ENCODE measurements at regions not wholly inside any gene's neighbourhood (a gene's known extent, or its start where the extent isn't known, plus 50 kb on each side); places are given as distances from the start of the nearest gene placed in this dataset.

DNA sequence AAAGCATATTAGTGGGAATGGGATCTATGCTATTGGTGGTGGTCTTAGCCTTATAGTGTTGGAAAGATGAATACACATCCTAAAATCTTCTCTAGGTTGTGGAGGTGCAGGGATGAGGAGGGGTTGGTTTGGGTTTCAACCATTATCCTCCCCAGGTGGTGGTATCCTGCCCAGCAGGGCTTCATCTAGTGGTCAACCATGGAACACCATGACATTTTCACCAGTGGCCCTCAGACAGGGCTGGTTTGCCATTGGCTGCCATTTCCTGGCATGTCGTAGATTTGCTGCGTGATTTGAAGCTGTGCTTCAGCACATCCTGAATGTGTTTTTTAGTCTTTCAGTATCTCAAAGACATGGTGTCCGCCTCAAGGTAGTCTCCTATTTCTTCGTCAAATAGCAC, 391.2 kb upstream of the HNRNPA3 start:
- Histone ChIP-seq H3K4me3 (ENCODE audit: insufficient read depth, low read depth, low read length) (no peak overlapping the region), H3K4me1 (ENCODE audit: control insufficient read depth, insufficient read depth, low read length) (no peaks in the 10 kb centered on the region), H3K36me3 (ENCODE audit: control insufficient read depth, insufficient read depth, low read length) (no peaks in the 10 kb centered on the region), H3K9me3 (ENCODE audit: control insufficient read depth, low read length) (no peaks in the 10 kb centered on the region), H3K27me3 (ENCODE audit: control insufficient read depth, insufficient read depth, low read length, poor library complexity, severe bottlenecking) (no peaks in the 10 kb centered on the region), H3K27ac (ENCODE audit: insufficient read depth, low read depth, low read length, poor library complexity, severe bottlenecking) (no peak overlapping the region)
- WGBS, 2 experiments, result 83 to 84% methylated on average over 4 of the region's 4 CpGs

DNA sequence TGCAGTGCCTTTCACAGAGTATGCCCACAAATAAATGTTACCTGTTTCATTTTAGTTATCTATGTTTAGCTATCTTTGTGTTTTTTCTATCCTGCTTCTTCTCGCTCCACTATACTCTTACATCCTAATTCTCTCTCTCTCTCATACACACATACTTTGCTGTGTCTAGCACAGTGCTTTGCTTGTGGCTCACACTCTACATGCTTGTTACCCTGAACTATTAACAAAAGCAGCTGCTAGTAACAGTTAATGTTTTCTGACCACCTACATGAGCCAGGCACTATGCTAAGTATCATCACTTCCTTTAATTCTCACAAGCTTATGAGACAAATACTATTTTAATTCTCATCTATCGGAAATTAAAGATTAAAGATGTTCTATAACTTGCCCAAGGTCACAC, 390.5 kb upstream of the HNRNPA3 start:
- no peak overlapping the region for H3K27ac ChIP-seq (ENCODE audit: insufficient read depth, low read depth, low read length, poor library complexity, severe bottlenecking)
- H3K4me3 ChIP-seq (ENCODE audit: insufficient read depth, low read depth, low read length), result no peak overlapping the region
- H3K27me3 ChIP-seq (ENCODE audit: control insufficient read depth, insufficient read depth, low read length, poor library complexity, severe bottlenecking), result no peaks in the 10 kb centered on the region
- H3K36me3 ChIP-seq (ENCODE audit: control insufficient read depth, insufficient read depth, low read length), result no peaks in the 10 kb centered on the region
- H3K4me1 ChIP-seq (ENCODE audit: control insufficient read depth, insufficient read depth, low read length), result no peaks in the 10 kb centered on the region
- WGBS, 2 experiments, result 69 to 83% methylated on average over 2 of the region's 2 CpGs
- no peaks in the 10 kb centered on the region for H3K9me3 ChIP-seq (ENCODE audit: control insufficient read depth, low read length)

DNA sequence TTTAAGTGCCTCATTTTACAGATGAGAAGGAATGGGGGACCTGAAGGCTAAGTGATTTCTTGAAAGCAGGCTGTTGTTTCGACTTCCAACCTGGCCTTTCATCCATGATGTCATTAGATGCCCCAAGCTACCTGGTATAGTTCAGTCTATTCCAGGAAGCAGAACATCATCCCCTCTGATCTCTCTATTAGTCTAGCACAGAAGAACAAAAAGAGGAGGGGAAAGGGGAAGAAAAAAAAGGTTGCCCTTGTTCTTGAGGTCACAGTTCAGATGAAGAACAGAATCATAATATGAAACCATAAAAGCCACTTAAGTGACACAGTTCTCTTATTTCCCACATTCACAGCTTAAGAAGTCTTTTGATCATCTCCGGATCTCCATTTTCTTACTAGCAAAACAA, 386.2 kb upstream of the HNRNPA3 start:
- 90 to 96% methylated on average over 2 of the region's 2 CpGs for WGBS, 2 experiments
- Histone ChIP-seq H3K4me3 (ENCODE audit: insufficient read depth, low read depth, low read length) (no peak overlapping the region), H3K9me3 (ENCODE audit: control insufficient read depth, low read length) (no peaks in the 10 kb centered on the region), H3K27me3 (ENCODE audit: control insufficient read depth, insufficient read depth, low read length, poor library complexity, severe bottlenecking) (no peaks in the 10 kb centered on the region), H3K4me1 (ENCODE audit: control insufficient read depth, insufficient read depth, low read length) (no peaks in the 10 kb centered on the region), H3K36me3 (ENCODE audit: control insufficient read depth, insufficient read depth, low read length) (no peaks in the 10 kb centered on the region), H3K27ac (ENCODE audit: insufficient read depth, low read depth, low read length, poor library complexity, severe bottlenecking) (no peak overlapping the region)

DNA sequence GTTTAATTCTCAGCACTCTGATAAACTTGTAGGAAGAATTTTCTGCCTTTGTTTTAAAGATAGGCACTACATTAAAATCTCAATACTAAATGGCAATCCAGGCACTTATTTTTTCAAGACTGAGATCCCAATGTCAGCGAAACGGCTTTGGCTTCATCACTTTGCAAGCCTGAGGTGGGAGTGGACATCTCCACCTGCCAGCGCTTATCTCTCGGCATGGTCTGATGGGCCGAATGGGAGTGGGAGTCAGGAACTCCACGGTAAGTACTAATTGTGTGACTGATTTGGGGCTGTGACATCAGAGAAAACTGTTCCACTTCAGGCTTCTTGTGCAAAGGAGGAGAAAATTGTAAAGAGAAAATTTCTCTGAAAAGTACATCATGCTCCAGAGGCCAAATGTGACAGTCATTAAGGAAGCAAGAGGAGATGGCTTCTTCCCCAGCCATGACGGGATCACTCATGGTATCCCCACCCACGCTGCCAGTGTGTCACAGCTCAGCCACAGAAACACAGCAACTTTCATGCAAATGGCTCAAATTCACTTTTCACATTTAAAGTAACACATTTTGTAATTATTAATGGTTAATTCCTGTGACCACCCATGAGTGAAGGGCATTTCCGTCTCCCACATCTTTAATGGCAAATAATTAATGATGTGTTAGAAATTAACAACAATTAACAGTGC, 385.5 kb upstream of the HNRNPA3 start:
- Histone ChIP-seq H3K27ac (ENCODE audit: insufficient read depth, low read depth, low read length, poor library complexity, severe bottlenecking) (no peak overlapping the region), H3K9me3 (ENCODE audit: control insufficient read depth, low read length) (no peaks in the 10 kb centered on the region), H3K27me3 (ENCODE audit: control insufficient read depth, insufficient read depth, low read length, poor library complexity, severe bottlenecking) (no peaks in the 10 kb centered on the region), H3K36me3 (ENCODE audit: control insufficient read depth, insufficient read depth, low read length) (no peaks in the 10 kb centered on the region), H3K4me1 (ENCODE audit: control insufficient read depth, insufficient read depth, low read length) (no peaks in the 10 kb centered on the region), H3K4me3 (ENCODE audit: insufficient read depth, low read depth, low read length) (no peak overlapping the region)
- 95 to 97% methylated on average over 8 of the region's 9 CpGs for WGBS, 2 experiments

DNA sequence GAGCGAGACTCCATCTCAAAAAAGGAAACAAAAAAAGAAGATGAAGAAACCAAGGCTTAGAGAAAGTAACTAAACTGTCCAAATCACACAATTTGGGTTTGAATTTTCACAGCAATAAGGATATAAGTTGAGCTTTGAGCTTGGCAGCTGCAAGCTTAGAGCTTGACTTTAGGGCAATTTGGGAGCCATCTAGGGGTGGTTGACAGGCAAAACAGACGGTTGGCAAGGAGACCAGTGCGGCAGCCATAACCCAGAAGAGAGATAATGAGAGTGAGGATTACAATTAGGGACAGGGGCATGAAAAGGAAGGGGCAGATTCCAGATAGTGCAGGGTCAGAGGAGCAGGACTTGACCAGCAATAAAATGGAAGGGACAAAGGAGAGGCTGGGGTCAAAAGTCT, 382.2 kb upstream of the HNRNPA3 start:
- H3K36me3 ChIP-seq (ENCODE audit: control insufficient read depth, insufficient read depth, low read length), result no peaks in the 10 kb centered on the region
- no peak overlapping the region for H3K4me3 ChIP-seq (ENCODE audit: insufficient read depth, low read depth, low read length)
- H3K9me3 ChIP-seq (ENCODE audit: control insufficient read depth, low read length), result no peaks in the 10 kb centered on the region
- H3K27ac ChIP-seq (ENCODE audit: insufficient read depth, low read depth, low read length, poor library complexity, severe bottlenecking), result no peak overlapping the region
- H3K27me3 ChIP-seq (ENCODE audit: control insufficient read depth, insufficient read depth, low read length, poor library complexity, severe bottlenecking), result no peaks in the 10 kb centered on the region
- H3K4me1 ChIP-seq (ENCODE audit: control insufficient read depth, insufficient read depth, low read length), result no peaks in the 10 kb centered on the region
- 55 to 63% methylated on average over 3 of the region's 3 CpGs for WGBS, 2 experiments

DNA sequence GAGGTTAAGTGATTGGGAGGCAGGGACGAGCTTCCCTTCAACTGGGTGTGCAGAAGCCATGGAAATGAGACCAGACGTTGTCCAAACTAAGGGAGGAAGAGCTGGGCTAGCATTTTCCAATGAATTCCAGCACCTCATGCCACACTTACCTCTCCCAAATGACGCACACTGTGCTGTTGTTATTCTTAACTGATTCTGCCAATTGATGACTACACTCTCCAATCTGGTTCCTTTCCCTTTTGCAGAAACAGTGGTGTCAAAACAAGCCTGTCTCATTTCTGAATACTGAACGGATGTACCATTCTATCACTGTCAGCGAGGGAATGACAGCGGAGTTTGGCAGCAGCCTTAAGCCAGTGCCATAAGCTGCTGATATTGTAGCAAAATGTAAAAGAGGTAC, 380.5 kb upstream of the HNRNPA3 start:
- no peak overlapping the region for H3K4me3 ChIP-seq (ENCODE audit: insufficient read depth, low read depth, low read length)
- H3K36me3 ChIP-seq (ENCODE audit: control insufficient read depth, insufficient read depth, low read length), result no peaks in the 10 kb centered on the region
- 94 to 95% methylated on average over 6 of the region's 6 CpGs for WGBS, 2 experiments
- no peaks in the 10 kb centered on the region for H3K9me3 ChIP-seq (ENCODE audit: control insufficient read depth, low read length)
- H3K27me3 ChIP-seq (ENCODE audit: control insufficient read depth, insufficient read depth, low read length, poor library complexity, severe bottlenecking), result no peaks in the 10 kb centered on the region
- H3K27ac ChIP-seq (ENCODE audit: insufficient read depth, low read depth, low read length, poor library complexity, severe bottlenecking), result no peak overlapping the region
- H3K4me1 ChIP-seq (ENCODE audit: control insufficient read depth, insufficient read depth, low read length), result no peaks in the 10 kb centered on the region

DNA sequence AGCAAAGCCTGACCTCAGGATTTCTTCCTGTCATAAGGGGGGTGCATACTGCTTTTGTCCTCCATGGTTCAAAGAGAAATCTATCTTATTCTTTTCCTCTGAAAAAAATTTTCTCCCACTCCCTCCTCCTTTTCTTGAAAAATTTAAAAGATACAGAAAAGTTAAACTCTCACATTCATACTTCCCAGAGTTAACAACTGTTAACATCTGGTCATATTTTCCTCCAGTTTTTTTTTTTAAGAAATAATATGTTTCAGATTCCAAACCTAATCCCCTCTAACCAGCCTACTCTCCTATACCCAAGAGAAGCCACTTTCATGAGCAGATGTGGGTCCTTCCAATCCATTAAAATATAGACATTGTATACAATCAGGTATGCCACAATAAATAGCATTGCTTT, 378.9 kb upstream of the HNRNPA3 start:
- Histone ChIP-seq H3K4me1 (ENCODE audit: control insufficient read depth, insufficient read depth, low read length) (no peaks in the 10 kb centered on the region), H3K36me3 (ENCODE audit: control insufficient read depth, insufficient read depth, low read length) (no peaks in the 10 kb centered on the region), H3K27ac (ENCODE audit: insufficient read depth, low read depth, low read length, poor library complexity, severe bottlenecking) (no peak overlapping the region), H3K4me3 (ENCODE audit: insufficient read depth, low read depth, low read length) (no peak overlapping the region), H3K27me3 (ENCODE audit: control insufficient read depth, insufficient read depth, low read length, poor library complexity, severe bottlenecking) (no peaks in the 10 kb centered on the region), H3K9me3 (ENCODE audit: control insufficient read depth, low read length) (no peaks in the 10 kb centered on the region)

DNA sequence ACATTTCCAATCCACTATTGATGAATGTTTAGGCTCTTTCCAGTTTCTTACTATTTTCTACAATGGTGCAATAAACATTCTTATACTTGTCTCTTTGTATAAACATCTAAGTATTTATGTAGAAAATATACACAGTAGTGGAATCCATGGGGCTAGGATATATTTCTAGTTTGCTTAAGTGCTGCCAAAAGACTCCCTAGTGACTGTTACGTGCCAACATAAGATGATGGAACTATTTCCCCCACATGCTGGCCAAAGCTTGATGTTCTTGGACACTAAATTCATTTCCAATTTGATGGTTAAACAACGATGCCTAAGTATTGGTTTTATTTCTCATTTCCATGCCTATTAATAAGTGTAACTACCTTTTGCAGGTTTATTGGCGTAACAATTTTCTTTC, 378.4 kb upstream of the HNRNPA3 start:
- 89 to 97% methylated on average over 2 to 3 of the region's 3 CpGs for WGBS, 2 experiments
- Histone ChIP-seq H3K36me3 (ENCODE audit: control insufficient read depth, insufficient read depth, low read length) (no peaks in the 10 kb centered on the region), H3K4me3 (ENCODE audit: insufficient read depth, low read depth, low read length) (no peak overlapping the region), H3K9me3 (ENCODE audit: control insufficient read depth, low read length) (no peaks in the 10 kb centered on the region), H3K27ac (ENCODE audit: insufficient read depth, low read depth, low read length, poor library complexity, severe bottlenecking) (no peak overlapping the region), H3K27me3 (ENCODE audit: control insufficient read depth, insufficient read depth, low read length, poor library complexity, severe bottlenecking) (no peaks in the 10 kb centered on the region), H3K4me1 (ENCODE audit: control insufficient read depth, insufficient read depth, low read length) (no peaks in the 10 kb centered on the region)

DNA sequence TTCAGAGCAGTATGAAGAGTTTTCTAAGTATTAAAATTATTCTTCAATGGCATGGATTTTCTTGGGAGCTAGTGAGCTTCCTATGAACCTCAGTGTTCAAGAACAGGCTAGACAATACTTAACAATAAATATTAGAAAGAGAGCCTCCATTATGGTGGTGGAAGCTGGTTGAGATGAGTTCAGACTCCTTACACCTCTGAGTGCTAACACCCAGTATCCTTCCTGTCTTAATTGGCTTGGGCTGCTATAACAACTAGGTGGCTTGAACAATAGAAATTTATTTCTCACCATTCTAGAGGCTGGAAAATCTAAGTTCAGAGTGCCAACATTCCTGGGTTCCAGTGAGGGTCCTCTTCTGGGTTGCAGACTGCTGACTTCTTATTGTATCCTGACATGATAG, 369.4 kb upstream of the HNRNPA3 start:
- H3K36me3 ChIP-seq (ENCODE audit: control insufficient read depth, insufficient read depth, low read length), result no peaks in the 10 kb centered on the region
- no peaks in the 10 kb centered on the region for H3K4me1 ChIP-seq (ENCODE audit: control insufficient read depth, insufficient read depth, low read length)
- H3K27me3 ChIP-seq (ENCODE audit: control insufficient read depth, insufficient read depth, low read length, poor library complexity, severe bottlenecking), result no peaks in the 10 kb centered on the region
- no peak overlapping the region for H3K4me3 ChIP-seq (ENCODE audit: insufficient read depth, low read depth, low read length)
- H3K9me3 ChIP-seq (ENCODE audit: control insufficient read depth, low read length), result no peaks in the 10 kb centered on the region
- H3K27ac ChIP-seq (ENCODE audit: insufficient read depth, low read depth, low read length, poor library complexity, severe bottlenecking), result no peak overlapping the region

DNA sequence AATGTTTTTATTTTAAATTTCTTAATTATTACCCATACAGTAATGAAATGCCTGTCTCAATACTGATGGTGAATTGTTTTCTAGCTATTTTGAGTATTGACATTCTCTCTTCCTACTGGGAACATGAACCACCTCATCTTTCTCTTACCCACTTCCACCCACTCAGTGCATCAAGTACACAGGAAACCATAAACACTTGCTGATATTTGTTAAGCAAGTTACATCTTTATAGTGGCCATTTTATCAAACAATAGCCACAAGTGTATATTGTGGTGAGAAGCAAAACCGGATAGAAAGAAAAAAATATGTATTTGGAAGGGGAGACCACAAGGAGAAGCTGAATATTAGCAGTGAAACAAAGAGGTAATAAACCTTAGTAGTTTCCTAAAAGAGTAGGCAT, 368.1 kb upstream of the HNRNPA3 start:
- no peaks in the 10 kb centered on the region for H3K9me3 ChIP-seq (ENCODE audit: control insufficient read depth, low read length)
- no peak overlapping the region for H3K27ac ChIP-seq (ENCODE audit: insufficient read depth, low read depth, low read length, poor library complexity, severe bottlenecking)
- no peaks in the 10 kb centered on the region for H3K27me3 ChIP-seq (ENCODE audit: control insufficient read depth, insufficient read depth, low read length, poor library complexity, severe bottlenecking)
- WGBS, 2 experiments, result 90 to 92% methylated on average over 1 of the region's 1 CpG
- H3K4me1 ChIP-seq (ENCODE audit: control insufficient read depth, insufficient read depth, low read length), result no peaks in the 10 kb centered on the region
- H3K36me3 ChIP-seq (ENCODE audit: control insufficient read depth, insufficient read depth, low read length), result no peaks in the 10 kb centered on the region
- H3K4me3 ChIP-seq (ENCODE audit: insufficient read depth, low read depth, low read length), result no peak overlapping the region

DNA sequence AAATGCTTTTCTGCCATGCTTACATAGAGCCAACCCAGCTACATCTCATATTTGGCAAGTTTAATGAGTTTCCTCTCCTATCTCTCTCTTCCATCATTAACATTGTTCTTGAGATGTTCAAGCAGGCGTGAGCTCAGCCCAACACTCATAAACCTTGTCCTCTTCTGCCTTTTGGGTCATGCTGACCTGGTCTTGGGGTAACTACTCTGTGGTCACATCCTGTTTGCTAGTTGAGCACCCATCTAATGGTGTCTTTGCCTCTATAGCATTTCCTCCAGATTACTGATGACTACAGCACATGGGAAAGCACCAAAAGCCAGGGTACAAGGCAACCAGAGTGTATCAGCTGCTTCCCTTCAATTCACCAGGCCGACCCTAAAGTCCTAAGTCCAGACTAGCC, 366.9 kb upstream of the HNRNPA3 start:
- no peaks in the 10 kb centered on the region for H3K9me3 ChIP-seq (ENCODE audit: control insufficient read depth, low read length)
- WGBS, 2 experiments, result 84 to 89% methylated on average over 2 of the region's 2 CpGs
- no peaks in the 10 kb centered on the region for H3K27me3 ChIP-seq (ENCODE audit: control insufficient read depth, insufficient read depth, low read length, poor library complexity, severe bottlenecking)
- no peaks in the 10 kb centered on the region for H3K36me3 ChIP-seq (ENCODE audit: control insufficient read depth, insufficient read depth, low read length)
- no peaks in the 10 kb centered on the region for H3K4me1 ChIP-seq (ENCODE audit: control insufficient read depth, insufficient read depth, low read length)
- no peak overlapping the region for H3K27ac ChIP-seq (ENCODE audit: insufficient read depth, low read depth, low read length, poor library complexity, severe bottlenecking)
- no peak overlapping the region for H3K4me3 ChIP-seq (ENCODE audit: insufficient read depth, low read depth, low read length)

All from ectodermal cell (in vitro differentiated cells).